Renal cortex interstitium (tissue), 11 donors: ENCODE measurements at regions not wholly inside any gene's neighbourhood (a gene's known extent, or its start where the extent isn't known, plus 50 kb on each side); places are given as distances from the start of the nearest gene placed in this dataset.
"Not testable (repeated sequence)": the region's sequence is repeated elsewhere in the genome, so short reads cannot be mapped to it uniquely, and the experiment has no call there.

ENCODE experiments used
- DNase-seq, 11 donors: peaks; one replicate each; pipeline ENCODE4 v3.0.0-alpha.2; 2013; ENCODE audit warnings: low read depth in 9 of 11, low spot score in 4 of 11; ENCODE audit errors: extremely low read depth in 1 of 11

DNA sequence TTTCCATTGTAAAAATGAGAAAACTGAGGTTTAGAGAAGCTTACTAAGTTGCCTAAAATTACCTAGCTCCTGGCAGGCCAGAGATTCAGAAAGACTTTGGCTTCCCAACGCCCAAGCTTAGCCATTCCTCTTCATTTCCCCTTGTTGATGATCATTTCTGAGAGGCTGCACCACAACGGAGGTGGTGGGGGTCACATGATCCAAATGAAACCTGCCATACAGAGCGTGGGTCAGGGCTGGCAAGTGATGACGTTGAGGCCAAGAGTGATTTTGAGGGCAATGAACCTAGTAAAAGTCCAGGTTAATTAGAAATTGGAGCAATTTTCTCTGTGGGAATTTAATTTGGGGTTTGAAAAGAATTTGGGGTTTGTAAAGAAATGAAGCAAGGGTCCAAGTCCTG, 109.9 kb downstream of the TMEM182 start:
- no peak for DNase-seq

GRCh38 chr2:102872388-102872787, 110.6 kb downstream of the TMEM182 start:
- DNase-seq: no peak

- not testable (repeated sequence) for DNase-seq
Observed at GRCh38 chr2:102879513-102879912, 117.7 kb downstream of the TMEM182 start.

- DNase-seq: no peak
Observed at GRCh38 chr2:102880731-102881130, 118.9 kb downstream of the TMEM182 start.

DNA sequence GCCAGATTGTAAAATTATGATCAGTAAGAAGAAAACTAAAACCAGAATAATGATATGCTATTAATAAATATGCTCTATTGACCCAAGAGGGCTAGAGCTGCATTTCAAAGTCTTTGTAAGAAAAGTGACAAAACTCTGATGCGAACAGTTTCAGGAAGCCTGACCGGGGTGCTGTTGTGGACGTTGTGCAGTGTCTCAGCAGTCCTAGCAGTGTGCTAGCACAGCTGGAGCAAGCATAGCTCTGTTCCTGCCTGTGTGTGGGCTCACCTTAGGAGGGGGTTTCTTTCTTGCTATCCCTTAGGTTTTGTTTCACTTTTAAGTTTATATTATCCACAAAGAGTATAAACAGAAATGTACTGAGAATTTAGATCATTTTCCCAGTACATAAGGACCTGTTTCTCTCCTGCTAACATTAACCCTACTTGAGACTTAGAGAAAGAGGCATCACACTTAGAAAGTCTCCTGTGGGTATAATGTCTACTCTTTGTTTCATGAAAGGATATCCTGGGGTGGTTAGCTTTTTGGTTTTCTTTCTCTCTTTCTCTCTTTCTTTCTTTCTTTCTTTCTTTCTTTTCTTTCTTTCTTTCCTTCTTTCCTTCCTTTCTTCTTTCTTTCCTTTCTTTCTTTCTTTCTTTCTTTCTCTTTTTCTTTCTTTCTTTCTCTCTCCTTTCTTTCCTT, 124.5 kb downstream of the TMEM182 start:
- no peak for DNase-seq

DNA sequence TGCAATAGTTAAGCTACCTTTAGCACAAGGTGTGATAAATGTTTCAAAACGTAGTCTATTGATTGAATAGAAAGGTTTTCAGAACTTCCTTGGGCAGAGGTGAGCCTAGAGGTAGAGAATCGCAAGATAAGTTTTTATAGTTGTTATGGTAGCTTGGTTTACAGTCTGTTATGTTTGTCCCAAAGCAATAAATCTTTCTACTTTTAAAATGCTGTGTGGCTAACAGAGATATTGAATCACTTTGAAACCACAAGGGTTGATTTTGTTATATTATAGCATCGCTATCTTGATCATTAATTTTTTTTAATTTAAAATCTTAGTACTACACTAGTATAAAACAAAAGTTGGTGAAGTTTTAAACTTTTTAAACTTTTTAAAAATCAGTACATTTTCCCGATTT, 126.7 kb downstream of the TMEM182 start:
- DNase-seq: no peak

- peak in 7 of 11 donors; percentile 9 to 25 (median 14) for DNase-seq
Observed at GRCh38 chr2:102891296-102891695, 129.5 kb downstream of the TMEM182 start.

DNA sequence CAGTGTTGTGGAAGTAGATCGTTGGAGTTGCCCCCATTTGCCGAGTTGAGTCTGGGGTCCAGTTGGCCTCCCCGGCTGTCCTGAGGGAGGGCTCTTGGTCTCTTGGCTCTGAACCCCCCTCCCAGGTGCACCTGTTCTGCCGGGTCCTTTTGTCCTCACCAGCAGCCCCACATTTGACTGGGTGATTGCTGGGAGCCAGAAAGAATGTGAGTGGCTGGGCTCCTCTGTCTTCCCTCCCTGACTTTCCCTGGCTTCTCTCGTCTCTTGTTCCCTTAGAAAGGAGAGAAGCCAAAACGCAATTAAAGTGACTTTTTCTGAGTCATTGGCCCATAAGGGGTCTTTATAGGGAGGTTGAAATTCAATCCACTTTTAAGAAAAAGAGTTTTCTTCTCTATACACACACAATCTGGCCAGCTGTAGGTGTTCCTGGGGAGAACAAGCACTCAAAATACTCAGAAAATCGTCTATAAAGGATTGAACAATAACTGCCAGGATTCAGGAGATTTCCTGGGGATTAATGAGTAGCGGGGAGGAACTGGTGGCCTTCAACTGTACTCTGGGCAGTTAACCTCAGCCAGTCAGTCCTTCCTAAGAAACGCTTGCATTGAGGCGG, 131.0 kb downstream of the TMEM182 start:
- DNase-seq: peak in 1 of 11 donors; percentile 11

- DNase-seq: no peak
Observed at GRCh38 chr2:102893870-102894269, 132.0 kb downstream of the TMEM182 start.

GRCh38 chr2:102895376-102895775, 133.5 kb downstream of the TMEM182 start:
- DNase-seq: no peak

DNA sequence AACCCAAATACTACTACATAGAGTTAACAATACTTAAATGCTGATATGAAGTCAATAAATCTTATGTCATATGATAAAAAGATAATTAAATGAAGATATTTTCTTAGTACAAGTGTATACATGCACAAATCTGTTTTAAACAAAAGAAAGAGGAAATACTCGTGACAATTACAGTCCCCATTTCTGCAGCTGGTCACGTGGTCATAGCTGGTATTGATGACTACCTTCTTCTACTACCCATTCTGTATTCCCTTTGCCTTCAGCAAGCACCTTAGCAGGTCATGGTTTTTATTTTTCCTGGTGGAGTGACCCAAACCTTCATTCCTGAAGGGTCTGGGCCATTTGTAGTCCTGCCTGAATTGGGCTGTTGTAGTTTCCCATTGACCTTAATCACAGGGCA, 147.4 kb downstream of the TMEM182 start:
- not testable (repeated sequence) for DNase-seq

- no peak for DNase-seq
Observed at GRCh38 chr2:102910724-102911123, 148.9 kb downstream of the TMEM182 start.

DNA sequence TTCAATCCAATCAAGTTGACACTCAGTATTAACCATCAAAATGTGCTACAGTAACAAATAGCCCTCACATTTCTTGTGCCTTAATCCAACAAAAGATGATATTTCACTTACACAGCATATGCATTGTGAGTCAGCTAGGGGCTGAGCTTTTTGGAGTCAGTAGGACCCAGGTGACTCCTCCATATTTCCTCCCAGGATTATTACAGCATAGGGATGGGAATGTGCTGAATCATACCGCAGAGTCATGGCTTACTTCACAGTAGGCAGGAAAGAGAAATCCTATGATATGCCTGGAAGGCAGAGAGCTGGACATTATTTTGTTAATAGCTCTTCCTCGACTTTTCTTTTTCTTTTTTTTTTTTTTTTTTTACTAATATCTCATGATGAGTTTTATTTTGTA, 153.3 kb downstream of the TMEM182 start:
- no peak for DNase-seq

DNA sequence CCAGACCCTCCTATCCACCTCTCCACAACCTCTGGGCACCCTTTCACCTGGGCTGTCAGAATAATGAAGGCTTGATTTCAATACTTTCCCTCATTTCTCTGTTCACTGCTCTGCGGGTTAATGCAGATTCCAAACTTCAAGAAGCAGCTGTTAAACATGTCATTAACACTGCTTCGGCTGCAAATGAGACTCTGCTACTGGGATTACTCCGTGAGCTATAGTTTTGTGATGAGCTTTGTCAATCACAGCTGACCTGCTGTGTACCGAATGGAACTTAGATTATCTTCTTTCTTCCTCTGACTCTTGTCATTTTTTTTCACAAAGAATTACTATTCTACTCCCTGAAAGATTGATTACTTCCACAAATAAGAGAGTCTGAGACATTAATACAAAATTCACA, 160.5 kb downstream of the TMEM182 start:
- no peak for DNase-seq

- DNase-seq: no peak
Observed at GRCh38 chr2:102925003-102925402, 163.2 kb downstream of the TMEM182 start.

GRCh38 chr2:102927854-102928267, 166.0 kb downstream of the TMEM182 start:
- DNase-seq: no peak

DNA sequence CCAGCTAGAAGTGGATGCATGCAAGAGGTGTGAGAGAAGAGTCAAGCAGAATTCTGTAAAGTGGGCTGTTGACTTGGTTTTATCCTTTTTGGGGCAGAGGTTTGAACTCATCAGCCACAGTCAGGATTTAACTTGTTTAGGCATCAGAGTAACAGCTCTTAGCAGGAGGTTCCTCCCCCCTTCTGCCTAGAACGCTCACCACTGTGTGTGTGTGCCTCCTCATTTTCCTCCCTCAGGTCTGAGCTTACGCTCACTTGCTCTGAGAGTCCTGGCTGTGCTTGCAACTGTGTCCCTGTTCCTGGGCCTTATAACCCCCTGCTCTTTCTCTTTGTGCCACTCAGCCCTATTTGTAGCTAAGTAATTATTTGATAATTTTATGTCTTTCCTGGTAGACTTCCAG, 167.9 kb downstream of the TMEM182 start:
- DNase-seq: no peak

- no peak for DNase-seq
Observed at GRCh38 chr2:102932501-102932900, 170.7 kb downstream of the TMEM182 start.

DNA sequence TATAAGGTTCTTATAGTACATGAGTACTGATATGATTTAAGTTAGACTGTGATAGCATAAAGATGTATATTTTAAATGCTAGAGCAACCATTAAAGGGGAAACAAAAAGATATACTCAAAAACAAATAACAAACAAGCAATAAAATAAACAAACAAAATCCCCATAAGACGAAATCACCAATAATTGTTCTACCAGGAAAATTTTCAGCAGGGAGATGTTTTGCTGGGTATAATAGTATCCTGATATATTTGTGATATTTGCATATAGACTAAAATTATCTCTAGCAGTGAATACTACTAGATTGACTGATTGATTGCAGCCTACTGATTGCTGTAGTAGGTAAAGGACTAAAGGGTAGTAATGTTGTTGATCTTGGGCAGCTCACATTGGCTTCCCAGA, 177.4 kb downstream of the TMEM182 start:
- no peak for DNase-seq

DNA sequence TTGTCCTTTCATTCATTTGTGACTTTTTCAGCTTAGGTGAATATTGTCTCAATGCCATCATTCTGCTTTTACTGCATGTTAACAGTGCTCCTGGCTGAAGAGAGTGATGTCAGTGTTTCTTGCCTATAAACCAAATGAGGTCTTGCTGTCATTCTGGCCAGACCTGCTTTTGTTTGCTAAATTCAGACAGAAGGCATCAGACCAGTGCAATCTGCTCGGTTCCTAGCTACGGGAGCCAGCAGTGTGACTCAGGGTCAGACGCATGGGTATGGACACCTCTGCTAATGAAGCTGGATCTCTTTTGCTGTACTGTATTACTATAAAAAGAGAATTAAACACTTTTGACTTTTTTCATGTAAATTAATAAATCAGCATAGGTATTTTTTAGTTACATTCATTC, 178.9 kb downstream of the TMEM182 start:
- DNase-seq: no peak

DNA sequence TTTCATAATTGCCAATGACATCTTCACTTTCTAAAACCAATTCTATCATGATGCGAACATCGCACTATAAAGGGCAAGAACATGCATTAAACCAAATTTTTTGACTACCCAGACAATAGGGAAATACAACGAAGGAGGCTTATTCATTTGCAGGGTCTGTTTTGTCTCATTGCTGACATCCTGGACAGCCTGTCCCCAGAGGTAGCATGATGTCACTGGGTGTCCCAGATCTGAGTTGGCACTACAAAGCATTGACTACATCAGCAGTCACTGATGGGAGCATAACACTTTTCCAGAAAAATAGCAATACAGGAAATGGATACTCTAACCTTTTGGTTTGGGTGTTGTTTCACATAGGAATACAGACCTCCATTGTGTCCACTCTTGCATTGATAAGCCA, 180.3 kb downstream of the TMEM182 start:
- DNase-seq: no peak
